SK-N-SH treated with all-trans-retinoic acid at 6 μM for 48 hours (cell line): ENCODE measurements at regions not wholly inside any gene's neighbourhood (a gene's known extent, or its start where the extent isn't known, plus 50 kb on each side); places are given as distances from the start of the nearest gene placed in this dataset.

Experiments
- ESRRG ChIP-seq: fragments of 250-450 bp; sonication (Bioruptor Pico); IDR thresholded peaks from 2 replicates; pipeline ENCODE4 v1.6.1; 2021; ENCODE audit warnings: mild to moderate bottlenecking
- RARB ChIP-seq: fragments of 250-450 bp; sonication (Bioruptor Pico); IDR thresholded peaks from 2 replicates; pipeline ENCODE4 v1.8.0; 2021; ENCODE audit warnings: mild to moderate bottlenecking, moderate library complexity
- ZFP3 ChIP-seq: fragments of 250-450 bp; sonication (Bioruptor Pico); IDR thresholded peaks from 2 replicates; pipeline ENCODE4 v1.5.0; 2020; ENCODE audit warnings: mild to moderate bottlenecking, moderate library complexity
- ZNF70 ChIP-seq: fragments of 450-650 bp; formaldehyde crosslinking; IDR thresholded peaks from 2 replicates; pipeline ENCODE4 v1.5.0; 2020; ENCODE audit warnings: mild to moderate bottlenecking, moderate library complexity
- TF ChIP-seq, protein P1 (sequence below): fragments of 250-450 bp; sonication (Bioruptor Pico); IDR thresholded peaks from 2 replicates; pipeline ENCODE4 v1.5.1; 2020; ENCODE audit warnings: low read depth, mild to moderate bottlenecking, moderate library complexity

DNA sequence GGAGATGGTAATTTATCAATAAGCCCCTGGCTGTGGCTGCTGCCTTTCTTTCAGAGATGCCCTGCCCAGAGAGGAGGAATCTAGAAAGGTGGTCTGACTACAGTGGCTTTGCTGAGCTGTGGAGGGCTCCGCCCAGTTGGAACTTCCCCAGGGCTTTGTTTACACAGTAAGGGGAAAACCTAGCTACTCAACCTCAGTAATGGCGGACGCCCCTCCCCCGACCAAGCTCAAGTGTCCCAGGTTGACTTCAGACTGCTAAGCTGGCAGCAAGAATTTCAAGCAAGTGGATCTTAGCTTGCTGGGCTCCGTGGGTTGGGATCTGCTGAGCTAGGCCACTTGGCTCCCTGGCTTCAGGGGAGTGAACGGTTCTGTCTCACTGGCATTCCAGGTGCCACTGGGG, 865.4 kb upstream of the ACO1 start:
- no peak for TF ChIP-seq ESRRG (CRISPR knock-in tag)
- no peak for TF ChIP-seq ZFP3 (CRISPR knock-in tag)
- no peak for TF ChIP-seq ZNF70 (CRISPR knock-in tag)
- TF ChIP-seq, protein P1, sequence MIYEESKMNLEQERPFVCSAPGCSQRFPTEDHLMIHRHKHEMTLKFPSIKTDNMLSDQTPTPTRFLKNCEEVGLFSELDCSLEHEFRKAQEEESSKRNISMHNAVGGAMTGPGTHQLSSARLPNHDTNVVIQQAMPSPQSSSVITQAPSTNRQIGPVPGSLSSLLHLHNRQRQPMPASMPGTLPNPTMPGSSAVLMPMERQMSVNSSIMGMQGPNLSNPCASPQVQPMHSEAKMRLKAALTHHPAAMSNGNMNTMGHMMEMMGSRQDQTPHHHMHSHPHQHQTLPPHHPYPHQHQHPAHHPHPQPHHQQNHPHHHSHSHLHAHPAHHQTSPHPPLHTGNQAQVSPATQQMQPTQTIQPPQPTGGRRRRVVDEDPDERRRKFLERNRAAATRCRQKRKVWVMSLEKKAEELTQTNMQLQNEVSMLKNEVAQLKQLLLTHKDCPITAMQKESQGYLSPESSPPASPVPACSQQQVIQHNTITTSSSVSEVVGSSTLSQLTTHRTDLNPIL (CRISPR knock-in tag) = no peak
- no peak for TF ChIP-seq RARB (CRISPR knock-in tag)
